ENCODE measurements at regions not wholly inside any gene's neighbourhood (a gene's known extent, or its start where the extent isn't known, plus 50 kb on each side); places are given as distances from the start of the nearest gene placed in this dataset.
"Not testable (repeated sequence)": the region's sequence is repeated elsewhere in the genome, so short reads cannot be mapped to it uniquely, and the experiment has no call there.

GRCh38 chr1:234824836-234825235 is 214.9 kb upstream of the IRF2BP2 start:
- not testable (repeated sequence) for DNase-seq (ENCODE audit: low read depth, low spot score)

GRCh38 chr1:234823191-234824176 is 213.5 kb upstream of the IRF2BP2 start:
- DNase-seq (ENCODE audit: low read depth, low spot score), result no peak

- no peak for DNase-seq (ENCODE audit: low read depth, low spot score)
These were observed 211.9 kb upstream of the IRF2BP2 start for GRCh38 chr1:234821840-234822239.

- DNase-seq (ENCODE audit: low read depth, low spot score), result no peak
These were observed 210.6 kb upstream of the IRF2BP2 start for GRCh38 chr1:234820597-234820996.

- not testable (repeated sequence) for DNase-seq (ENCODE audit: low read depth, low spot score)
These were observed 209.9 kb upstream of the IRF2BP2 start for GRCh38 chr1:234819845-234820244.

GRCh38 chr1:234818040-234818387 is 208.0 kb upstream of the IRF2BP2 start:
- DNase-seq (ENCODE audit: low read depth, low spot score), result not testable (repeated sequence)

GRCh38 chr1:234817313-234818039 is 207.5 kb upstream of the IRF2BP2 start:
- not testable (repeated sequence) for DNase-seq (ENCODE audit: low read depth, low spot score)

GRCh38 chr1:234816864-234817263 is 206.9 kb upstream of the IRF2BP2 start:
- not testable (repeated sequence) for DNase-seq (ENCODE audit: low read depth, low spot score)

GRCh38 chr1:234816186-234816851 is 206.3 kb upstream of the IRF2BP2 start:
- peak; percentile 27 for DNase-seq (ENCODE audit: low read depth, low spot score)

- DNase-seq (ENCODE audit: low read depth, low spot score), result not testable (repeated sequence)
These were observed 205.4 kb upstream of the IRF2BP2 start for GRCh38 chr1:234815295-234815815.

- not testable (repeated sequence) for DNase-seq (ENCODE audit: low read depth, low spot score)
These were observed 204.3 kb upstream of the IRF2BP2 start for GRCh38 chr1:234814235-234814634.

- DNase-seq (ENCODE audit: low read depth, low spot score), result not testable (repeated sequence)
These were observed 201.8 kb upstream of the IRF2BP2 start for GRCh38 chr1:234811824-234812223.

- not testable (repeated sequence) for DNase-seq (ENCODE audit: low read depth, low spot score)
These were observed 200.7 kb upstream of the IRF2BP2 start for GRCh38 chr1:234810726-234811125.

GRCh38 chr1:234809854-234810245 is 199.9 kb upstream of the IRF2BP2 start:
- DNase-seq (ENCODE audit: low read depth, low spot score), result not testable (repeated sequence)

GRCh38 chr1:234808943-234809853 is 199.2 kb upstream of the IRF2BP2 start:
- not testable (repeated sequence) for DNase-seq (ENCODE audit: low read depth, low spot score)

- not testable (repeated sequence) for DNase-seq (ENCODE audit: low read depth, low spot score)
These were observed 198.5 kb upstream of the IRF2BP2 start for GRCh38 chr1:234808459-234808858.

GRCh38 chr1:234807705-234808104 is 197.7 kb upstream of the IRF2BP2 start:
- DNase-seq (ENCODE audit: low read depth, low spot score), result not testable (repeated sequence)

- not testable (repeated sequence) for DNase-seq (ENCODE audit: low read depth, low spot score)
These were observed 192.6 kb upstream of the IRF2BP2 start for GRCh38 chr1:234802586-234802985.

GRCh38 chr1:234801636-234802035 is 191.7 kb upstream of the IRF2BP2 start:
- DNase-seq (ENCODE audit: low read depth, low spot score), result not testable (repeated sequence)

- not testable (repeated sequence) for DNase-seq (ENCODE audit: low read depth, low spot score)
These were observed 191.2 kb upstream of the IRF2BP2 start for GRCh38 chr1:234801147-234801546.
